ENCODE measurements at regions not wholly inside any gene's neighbourhood (a gene's known extent, or its start where the extent isn't known, plus 50 kb on each side); places are given as distances from the start of the nearest gene placed in this dataset.
"Not testable (repeated sequence)": the region's sequence is repeated elsewhere in the genome, so short reads cannot be mapped to it uniquely, and the experiment has no call there.

DNA sequence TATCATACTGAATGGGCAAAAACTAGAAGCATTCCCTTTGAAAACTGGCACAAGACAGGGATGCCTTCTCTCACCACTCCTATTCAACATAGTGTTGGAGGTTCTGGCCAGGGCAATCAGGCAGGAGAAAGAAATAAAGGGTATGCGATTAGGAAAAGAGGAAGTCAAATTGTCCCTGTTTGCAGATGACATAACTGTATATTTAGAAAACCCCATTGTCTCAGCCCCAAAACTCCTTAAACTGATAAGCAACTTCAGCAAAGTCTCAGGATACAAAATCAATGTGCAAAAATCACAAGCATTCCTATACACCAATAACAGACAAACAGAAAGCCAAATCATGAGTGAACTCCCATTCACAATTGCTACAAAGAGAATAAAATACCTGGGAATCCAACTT lies 52.5 kb upstream of the CCDC71L start:
- not testable (repeated sequence) for H3K36me3 ChIP-seq (ENCODE audit: insufficient read depth, low read length); H2AFZ ChIP-seq (ENCODE audit: low read length, unreplicated experiment); H3K27ac ChIP-seq (ENCODE audit: low read depth, low read length); H3K27me3 ChIP-seq (ENCODE audit: insufficient read depth, low read length); H3K79me2 ChIP-seq (ENCODE audit: control insufficient read depth, insufficient read depth, low read length, unreplicated experiment); H3K4me3 ChIP-seq (ENCODE audit: low read depth, low read length)
- peaks cover 13% of the 10 kb centered on the region for H3K4me1 ChIP-seq (ENCODE audit: control insufficient read depth, insufficient read depth, low read length, unreplicated experiment)

DNA sequence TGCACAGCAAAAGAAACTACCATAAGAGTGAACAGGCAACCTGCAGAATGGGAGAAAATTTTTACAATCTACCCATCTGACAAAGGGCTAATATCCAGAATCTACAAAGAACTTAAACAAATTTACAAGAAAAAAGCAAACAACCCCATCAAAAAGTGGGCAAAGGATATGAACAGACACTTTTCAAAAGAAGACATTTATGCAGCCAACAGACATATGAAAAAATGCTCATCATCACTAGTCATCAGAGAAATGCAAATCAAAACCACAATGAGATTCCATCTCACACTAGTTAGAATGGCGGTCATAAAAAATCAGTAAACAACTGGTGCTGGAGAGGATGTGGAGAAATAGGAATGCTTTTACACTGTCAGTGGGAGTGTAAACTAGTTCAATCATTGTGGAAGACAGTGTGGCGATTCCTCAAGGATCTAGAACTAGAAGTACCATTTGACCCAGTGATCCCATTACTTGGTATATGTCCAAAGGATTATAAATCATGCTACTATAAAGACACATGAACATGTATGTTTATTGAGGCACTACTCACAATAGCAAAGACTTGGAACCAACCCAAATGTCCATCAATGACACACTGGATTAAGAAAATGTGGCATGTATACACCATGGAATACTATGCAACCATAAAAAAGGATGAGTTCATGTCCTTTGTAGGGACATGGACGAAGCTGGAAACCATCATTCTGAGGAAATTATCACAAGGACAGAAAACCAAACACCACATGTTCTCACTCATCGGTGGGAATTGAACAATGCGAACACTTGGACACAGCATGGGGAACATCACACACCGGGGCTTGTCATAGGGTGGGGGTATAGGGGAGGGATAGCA lies 53.9 kb upstream of the CCDC71L start:
- not testable (repeated sequence) for H3K36me3 ChIP-seq (ENCODE audit: insufficient read depth, low read length); H3K27me3 ChIP-seq (ENCODE audit: insufficient read depth, low read length); H3K27ac ChIP-seq (ENCODE audit: low read depth, low read length); H3K4me3 ChIP-seq (ENCODE audit: low read depth, low read length); H2AFZ ChIP-seq (ENCODE audit: low read length, unreplicated experiment); H3K79me2 ChIP-seq (ENCODE audit: control insufficient read depth, insufficient read depth, low read length, unreplicated experiment)
- H3K4me1 ChIP-seq (ENCODE audit: control insufficient read depth, insufficient read depth, low read length, unreplicated experiment), result peaks cover 25% of the 10 kb centered on the region

DNA sequence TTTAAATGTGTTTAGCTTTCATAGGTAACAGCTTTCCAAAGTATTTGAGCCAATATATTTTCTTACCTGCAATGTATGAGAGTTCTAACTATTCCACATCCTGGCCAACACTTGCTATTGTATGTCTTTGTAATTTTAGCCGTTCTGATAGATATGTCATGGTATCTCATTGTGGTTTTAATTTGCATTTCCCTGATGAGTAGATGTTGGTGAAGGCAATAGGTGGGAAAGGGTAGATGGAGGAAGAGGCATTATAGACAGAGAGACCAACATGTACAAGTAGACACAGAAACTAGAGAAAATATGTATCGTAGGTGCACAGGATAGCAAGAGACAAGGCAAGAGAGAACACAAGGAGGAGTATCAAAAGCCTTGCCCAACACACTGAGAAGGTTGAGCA lies 54.8 kb upstream of the CCDC71L start:
- peaks cover 25% of the 10 kb centered on the region for H3K4me1 ChIP-seq (ENCODE audit: control insufficient read depth, insufficient read depth, low read length, unreplicated experiment)
- H3K79me2 ChIP-seq (ENCODE audit: control insufficient read depth, insufficient read depth, low read length, unreplicated experiment), result no peaks in the 10 kb centered on the region
- H2AFZ ChIP-seq (ENCODE audit: low read length, unreplicated experiment), result no peak overlapping the region
- H3K36me3 ChIP-seq (ENCODE audit: insufficient read depth, low read length), result no peaks in the 10 kb centered on the region
- H3K4me3 ChIP-seq (ENCODE audit: low read depth, low read length), result no peak overlapping the region
- no peak overlapping the region for H3K27ac ChIP-seq (ENCODE audit: low read depth, low read length)
- H3K27me3 ChIP-seq (ENCODE audit: insufficient read depth, low read length), result no peaks in the 10 kb centered on the region

DNA sequence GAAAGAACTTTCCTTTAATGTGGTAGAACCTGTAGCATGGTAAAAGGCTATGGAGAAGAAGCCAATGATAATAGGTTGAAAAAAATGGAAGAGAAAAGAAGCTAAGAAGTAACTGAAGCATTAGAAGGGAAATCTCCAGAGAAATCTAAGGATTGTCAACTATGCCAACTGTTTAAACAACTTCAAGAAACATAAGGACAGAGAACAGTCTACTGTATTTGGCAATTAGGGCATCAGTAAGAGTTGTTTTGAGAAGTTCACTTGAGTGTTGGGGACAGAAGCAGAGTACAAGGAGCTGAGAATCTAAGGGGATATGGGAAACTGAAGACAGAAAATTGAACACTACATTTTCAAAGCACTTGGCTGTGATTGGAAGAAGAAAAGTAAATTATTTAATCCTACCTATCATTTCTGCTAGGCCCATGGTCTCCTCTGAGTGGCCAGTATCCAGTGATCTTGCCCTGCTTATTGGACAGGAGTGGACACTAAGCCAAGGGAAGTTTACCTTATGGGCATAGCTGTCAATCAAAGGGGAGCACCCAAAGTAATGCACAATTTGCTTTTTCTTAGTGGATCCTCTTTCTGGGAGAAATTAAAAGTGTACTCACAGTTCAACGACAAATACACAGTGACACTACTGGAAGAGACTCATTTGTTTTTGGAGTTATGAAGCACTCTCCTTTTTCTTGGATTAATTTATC lies 56.4 kb upstream of the CCDC71L start:
- no peak overlapping the region for H2AFZ ChIP-seq (ENCODE audit: low read length, unreplicated experiment)
- H3K27ac ChIP-seq (ENCODE audit: low read depth, low read length), result peak overlapping the region; percentile 100
- peaks cover 25% of the 10 kb centered on the region for H3K4me1 ChIP-seq (ENCODE audit: control insufficient read depth, insufficient read depth, low read length, unreplicated experiment)
- peak overlapping the region; percentile 27; the same call in 1 of the 2 replicates for H3K4me3 ChIP-seq (ENCODE audit: low read depth, low read length)
- no peaks in the 10 kb centered on the region for H3K36me3 ChIP-seq (ENCODE audit: insufficient read depth, low read length)
- H3K79me2 ChIP-seq (ENCODE audit: control insufficient read depth, insufficient read depth, low read length, unreplicated experiment), result no peaks in the 10 kb centered on the region
- no peaks in the 10 kb centered on the region for H3K27me3 ChIP-seq (ENCODE audit: insufficient read depth, low read length)

DNA sequence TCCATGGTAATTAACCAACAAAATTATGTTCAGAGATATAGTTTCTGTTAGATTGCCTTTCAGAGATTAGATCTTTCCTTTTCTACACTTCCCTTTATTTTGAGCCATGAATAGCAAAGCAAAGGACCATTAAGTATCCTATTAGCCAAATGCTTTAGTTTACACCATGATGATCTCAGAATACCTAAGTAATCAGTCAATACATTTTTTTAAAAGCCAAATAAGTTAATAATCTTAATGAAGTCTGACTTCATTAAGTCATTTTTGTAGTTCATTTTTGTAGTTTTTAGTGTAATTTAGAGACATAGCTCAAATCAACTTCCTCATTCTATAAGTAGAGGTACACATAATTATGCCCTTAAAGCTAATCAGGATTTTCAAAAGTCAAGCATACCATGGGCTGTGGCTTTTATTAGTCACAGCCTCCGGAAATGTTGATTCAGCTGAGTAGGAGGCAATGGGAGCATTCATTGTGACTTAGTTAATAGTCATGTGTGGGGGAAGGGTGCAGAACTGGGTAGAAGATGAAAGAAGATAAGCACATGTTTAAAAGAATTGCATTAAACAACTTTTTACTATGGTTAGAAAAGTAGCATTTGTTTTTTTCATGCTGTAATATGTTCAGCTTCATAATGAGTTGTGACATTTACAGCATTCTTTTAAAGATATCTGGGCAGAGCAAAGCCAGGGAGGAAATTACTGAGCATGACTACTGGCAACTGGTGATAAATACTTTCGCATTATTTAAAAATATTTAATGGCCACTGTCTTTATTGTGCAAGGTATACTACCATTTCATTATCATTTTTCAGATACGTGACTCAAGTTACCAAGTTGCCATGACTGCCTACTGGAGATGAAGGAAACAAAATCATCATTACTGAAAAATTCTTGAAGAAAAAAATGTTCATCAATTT lies 57.3 kb upstream of the CCDC71L start:
- H3K27ac ChIP-seq (ENCODE audit: low read depth, low read length), result peak overlapping the region; percentile 100
- peak overlapping the region; percentile 34 for H2AFZ ChIP-seq (ENCODE audit: low read length, unreplicated experiment)

DNA sequence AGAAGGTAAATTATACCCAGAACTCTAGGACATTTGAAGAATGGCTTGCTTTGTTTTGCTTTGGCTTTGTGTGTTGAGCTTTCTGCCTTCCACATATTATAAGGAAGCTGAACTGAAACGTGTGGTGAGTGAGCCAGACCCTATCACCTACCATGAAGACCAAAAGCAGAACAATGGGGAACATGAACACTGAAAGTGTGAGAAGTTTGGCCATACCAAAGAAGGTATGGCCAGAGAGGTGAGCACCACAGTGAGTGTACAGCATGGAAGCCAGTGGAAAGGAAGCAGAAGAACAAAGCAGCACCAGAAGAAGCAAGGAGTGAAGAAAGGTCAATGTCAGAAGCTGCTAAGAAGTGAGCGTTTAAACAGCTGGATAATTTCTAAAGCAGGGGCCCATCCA lies 59.7 kb upstream of the CCDC71L start:
- Histone ChIP-seq H2AFZ (ENCODE audit: low read length, unreplicated experiment) (no peak overlapping the region), H3K36me3 (ENCODE audit: insufficient read depth, low read length) (no peaks in the 10 kb centered on the region), H3K4me3 (ENCODE audit: low read depth, low read length) (no peak overlapping the region), H3K27ac (ENCODE audit: low read depth, low read length) (no peak overlapping the region), H3K79me2 (ENCODE audit: control insufficient read depth, insufficient read depth, low read length, unreplicated experiment) (no peaks in the 10 kb centered on the region), H3K4me1 (ENCODE audit: control insufficient read depth, insufficient read depth, low read length, unreplicated experiment) (peaks cover 25% of the 10 kb centered on the region), H3K27me3 (ENCODE audit: insufficient read depth, low read length) (no peaks in the 10 kb centered on the region)

More for the DNA sequence above, 57.3 kb upstream of the CCDC71L start:
- Histone ChIP-seq H3K27me3 (ENCODE audit: insufficient read depth, low read length) (no peaks in the 10 kb centered on the region), H3K79me2 (ENCODE audit: control insufficient read depth, insufficient read depth, low read length, unreplicated experiment) (no peaks in the 10 kb centered on the region), H3K4me1 (ENCODE audit: control insufficient read depth, insufficient read depth, low read length, unreplicated experiment) (peaks cover 25% of the 10 kb centered on the region), H3K4me3 (ENCODE audit: low read depth, low read length) (peak overlapping the region; percentile 34), H3K36me3 (ENCODE audit: insufficient read depth, low read length) (no peaks in the 10 kb centered on the region)

DNA sequence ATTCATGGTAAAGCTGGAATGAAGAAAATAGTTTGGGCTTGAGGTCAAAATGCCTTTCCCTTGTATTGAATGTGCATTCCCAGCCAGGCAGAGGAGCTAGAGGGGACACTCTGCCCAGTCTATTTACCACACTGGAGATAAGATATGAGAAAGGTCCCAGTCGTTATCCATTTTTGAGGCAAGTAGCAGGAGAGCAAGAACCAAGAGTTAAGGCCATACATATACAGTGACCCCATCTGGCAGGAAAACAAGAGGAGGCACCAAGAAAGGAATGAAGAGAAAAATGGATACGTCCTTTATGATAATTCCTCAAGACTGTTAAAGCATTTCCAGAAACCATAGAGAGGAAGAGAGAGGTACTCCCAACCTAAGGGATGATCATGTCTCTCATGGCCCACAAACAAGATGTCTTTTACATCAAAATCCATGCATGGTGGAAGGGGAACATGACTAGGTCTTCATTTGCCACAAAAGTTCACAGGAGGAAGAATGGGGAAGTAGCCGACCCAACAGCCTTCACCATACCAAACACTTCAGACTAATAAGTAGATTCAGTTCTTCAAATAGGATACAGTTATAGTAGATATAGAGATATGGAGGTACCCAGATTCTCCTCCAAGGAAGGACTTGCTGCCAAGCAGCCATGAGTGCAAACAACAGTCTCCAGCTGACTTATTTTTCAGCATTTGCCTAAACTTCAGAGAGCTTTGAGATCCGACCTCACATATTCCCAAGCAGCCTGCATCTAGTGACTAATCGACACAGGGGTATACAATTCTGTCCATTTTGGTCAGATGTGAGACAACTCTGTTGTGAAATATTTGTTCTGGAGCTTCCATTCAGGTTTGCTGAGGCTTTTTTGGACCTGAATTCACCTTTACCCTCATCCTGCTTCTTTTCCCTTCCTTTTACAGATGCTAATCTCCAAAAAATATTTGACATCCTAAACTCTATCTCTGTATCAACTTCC lies 61.1 kb upstream of the CCDC71L start:
- Histone ChIP-seq H3K4me1 (ENCODE audit: control insufficient read depth, insufficient read depth, low read length, unreplicated experiment) (peaks cover 22% of the 10 kb centered on the region), H3K79me2 (ENCODE audit: control insufficient read depth, insufficient read depth, low read length, unreplicated experiment) (no peaks in the 10 kb centered on the region), H2AFZ (ENCODE audit: low read length, unreplicated experiment) (no peak overlapping the region), H3K27ac (ENCODE audit: low read depth, low read length) (no peak overlapping the region), H3K4me3 (ENCODE audit: low read depth, low read length) (no peak overlapping the region), H3K36me3 (ENCODE audit: insufficient read depth, low read length) (no peaks in the 10 kb centered on the region), H3K27me3 (ENCODE audit: insufficient read depth, low read length) (no peaks in the 10 kb centered on the region)

DNA sequence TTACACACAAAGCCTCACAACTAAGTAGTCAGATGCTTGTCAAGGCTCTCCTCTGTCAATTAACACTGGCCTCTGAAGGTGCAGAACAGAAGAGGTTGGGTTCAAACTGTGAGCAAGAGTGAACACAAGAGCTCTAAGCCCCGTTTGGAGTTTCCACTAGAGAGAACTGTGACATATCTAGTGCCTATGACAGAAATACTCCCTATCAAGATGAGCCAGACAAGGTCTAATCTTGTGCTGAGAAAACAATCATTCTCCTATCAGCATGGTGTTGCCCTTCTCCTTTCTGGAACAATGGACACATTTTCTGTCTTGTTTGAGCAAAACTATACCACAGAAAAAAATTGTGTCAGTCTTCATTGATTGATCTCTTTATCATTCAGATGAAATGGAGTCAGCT lies 62.4 kb upstream of the CCDC71L start:
- Histone ChIP-seq H3K4me1 (ENCODE audit: control insufficient read depth, insufficient read depth, low read length, unreplicated experiment) (peaks cover 12% of the 10 kb centered on the region), H3K27ac (ENCODE audit: low read depth, low read length) (no peak overlapping the region), H2AFZ (ENCODE audit: low read length, unreplicated experiment) (no peak overlapping the region), H3K4me3 (ENCODE audit: low read depth, low read length) (no peak overlapping the region), H3K36me3 (ENCODE audit: insufficient read depth, low read length) (no peaks in the 10 kb centered on the region), H3K27me3 (ENCODE audit: insufficient read depth, low read length) (no peaks in the 10 kb centered on the region), H3K79me2 (ENCODE audit: control insufficient read depth, insufficient read depth, low read length, unreplicated experiment) (no peaks in the 10 kb centered on the region)

DNA sequence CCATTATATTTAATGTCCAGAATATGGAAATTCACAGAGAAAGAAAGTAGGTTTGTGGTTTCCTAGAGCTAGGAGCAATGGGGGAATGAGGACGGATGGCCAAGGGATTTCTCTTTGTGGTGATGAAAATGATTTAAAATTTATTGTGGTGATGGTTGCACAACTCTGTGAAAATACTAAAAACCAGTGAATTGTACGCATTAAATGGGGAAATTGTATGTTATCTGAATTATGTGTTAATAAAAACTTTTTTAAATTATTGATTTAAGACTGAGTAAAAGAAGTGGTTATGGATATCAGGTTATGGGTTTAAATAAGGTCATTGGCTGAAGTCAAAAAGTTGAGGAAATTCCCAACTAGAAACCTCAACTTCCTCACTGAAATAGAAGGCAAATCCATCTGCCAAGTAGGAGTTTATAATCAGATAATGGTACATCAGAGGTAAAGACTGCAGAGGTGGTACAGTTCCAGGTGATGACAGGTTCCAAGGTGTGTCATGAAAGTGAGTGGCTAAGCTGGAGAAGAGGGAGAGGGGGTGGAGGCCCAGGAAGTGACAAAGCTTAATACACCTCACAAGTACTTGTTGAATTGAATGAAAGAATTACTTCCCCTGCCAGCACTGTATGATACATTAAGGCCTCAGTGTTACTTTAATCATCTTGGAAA lies 68.9 kb upstream of the CCDC71L start:
- Histone ChIP-seq H3K27me3 (ENCODE audit: insufficient read depth, low read length) (no peaks in the 10 kb centered on the region), H3K36me3 (ENCODE audit: insufficient read depth, low read length) (no peaks in the 10 kb centered on the region), H3K27ac (ENCODE audit: low read depth, low read length) (no peak overlapping the region), H3K79me2 (ENCODE audit: control insufficient read depth, insufficient read depth, low read length, unreplicated experiment) (no peaks in the 10 kb centered on the region), H3K4me3 (ENCODE audit: low read depth, low read length) (no peak overlapping the region), H3K4me1 (ENCODE audit: control insufficient read depth, insufficient read depth, low read length, unreplicated experiment) (peaks cover 6% of the 10 kb centered on the region), H2AFZ (ENCODE audit: low read length, unreplicated experiment) (no peak overlapping the region)
